OCI-LY1 (cell line): ENCODE measurements at regions not wholly inside any gene's neighbourhood (a gene's known extent, or its start where the extent isn't known, plus 50 kb on each side); places are given as distances from the start of the nearest gene placed in this dataset.

Source experiments
- H2AFZ ChIP-seq: fragments of 200-600 bp; sonication (generic), shearing (Covaris generic); 2 replicates; pipeline ENCODE4 v1.6.0; 2014; ENCODE audit warnings: antibody characterized with exemption, mild to moderate bottlenecking, low read length
- H3F3A ChIP-seq: fragments of 200-600 bp; sonication (generic), shearing (Covaris generic); 2 replicates; pipeline ENCODE4 v1.6.0; 2014; ENCODE audit warnings: mild to moderate bottlenecking, antibody characterized with exemption, low read length, moderate library complexity; ENCODE audit not compliant: insufficient read depth
- H3K27ac ChIP-seq: fragments of 200-600 bp; sonication (generic); 2 replicates; pipeline ENCODE4 v1.5.1; 2014; ENCODE audit warnings: low read length, mixed run types, mild to moderate bottlenecking, low read depth; ENCODE audit not compliant: poor library complexity, severe bottlenecking
- H3K27me3 ChIP-seq: fragments of 200-600 bp; sonication (generic); 2 replicates; pipeline ENCODE4 v1.6.0; 2014; ENCODE audit warnings: antibody characterized with exemption, mild to moderate bottlenecking, low read length, moderate library complexity; ENCODE audit not compliant: insufficient read depth
- H3K36me3 ChIP-seq: fragments of 200-600 bp; sonication (generic); 2 replicates; pipeline ENCODE4 v1.6.1; 2014; ENCODE audit warnings: mild to moderate bottlenecking, antibody characterized with exemption, low read length, moderate library complexity, mixed read lengths; ENCODE audit not compliant: insufficient read depth
- H3K4me1 ChIP-seq: fragments of 200-600 bp; sonication (generic); 2 replicates; pipeline ENCODE4 v1.5.1; 2014; ENCODE audit warnings: mild to moderate bottlenecking, low read length, moderate library complexity; ENCODE audit not compliant: insufficient read depth, severe bottlenecking
- H3K4me2 ChIP-seq: fragments of 200-600 bp; sonication (generic), shearing (Covaris generic); 2 replicates; pipeline ENCODE4 v1.6.1; 2014; ENCODE audit warnings: low read length
- H3K4me3 ChIP-seq: fragments of 200-600 bp; sonication (generic); 2 replicates; pipeline ENCODE4 v1.5.1; 2014; ENCODE audit warnings: low read length, low read depth, mild to moderate bottlenecking, mixed read lengths; ENCODE audit not compliant: poor library complexity, severe bottlenecking
- H3K79me2 ChIP-seq: fragments of 200-600 bp; shearing (Covaris generic); 2 replicates; pipeline ENCODE4 v1.6.1; 2016; ENCODE audit warnings: mixed run types, low read length, mixed read lengths; ENCODE audit not compliant: insufficient read depth
- H3K9ac ChIP-seq: fragments of 200-600 bp; sonication (generic), shearing (Covaris generic); 2 replicates; pipeline ENCODE4 v1.6.1; 2014; ENCODE audit warnings: mild to moderate bottlenecking, low read length, mixed read lengths
- H3K9me2 ChIP-seq: fragments of 200-600 bp; sonication (generic), shearing (Covaris generic); 2 replicates; pipeline ENCODE4 v1.6.1; 2014; ENCODE audit warnings: low read depth, mild to moderate bottlenecking, low read length, mixed read lengths
- H3K9me3 ChIP-seq: fragments of 200-600 bp; shearing (Covaris generic); 2 replicates; pipeline ENCODE4 v1.6.1; 2014; ENCODE audit warnings: low read length, mixed read lengths
- H4K20me1 ChIP-seq: fragments of 200-600 bp; sonication (generic), shearing (Covaris generic); 2 replicates; pipeline ENCODE4 v1.6.0; 2016; ENCODE audit warnings: mild to moderate bottlenecking, low read length; ENCODE audit not compliant: insufficient read depth
- EZH2 ChIP-seq: fragments of 200-600 bp; sonication (generic), shearing (Covaris generic); IDR thresholded peaks from 2 replicates; pipeline ENCODE4 v1.8.0; 2017; ENCODE audit warnings: borderline replicate concordance, mixed run types, mild to moderate bottlenecking, antibody characterized with exemption, low read length, moderate library complexity, mixed read lengths
- TF ChIP-seq, protein P1 (sequence below): fragments of 200-600 bp; sonication (generic), shearing (Covaris generic); IDR thresholded peaks from 2 replicates; pipeline ENCODE4 v1.5.1; 2017; ENCODE audit warnings: mild to moderate bottlenecking, antibody characterized with exemption, low read length, moderate library complexity, mixed read lengths

DNA sequence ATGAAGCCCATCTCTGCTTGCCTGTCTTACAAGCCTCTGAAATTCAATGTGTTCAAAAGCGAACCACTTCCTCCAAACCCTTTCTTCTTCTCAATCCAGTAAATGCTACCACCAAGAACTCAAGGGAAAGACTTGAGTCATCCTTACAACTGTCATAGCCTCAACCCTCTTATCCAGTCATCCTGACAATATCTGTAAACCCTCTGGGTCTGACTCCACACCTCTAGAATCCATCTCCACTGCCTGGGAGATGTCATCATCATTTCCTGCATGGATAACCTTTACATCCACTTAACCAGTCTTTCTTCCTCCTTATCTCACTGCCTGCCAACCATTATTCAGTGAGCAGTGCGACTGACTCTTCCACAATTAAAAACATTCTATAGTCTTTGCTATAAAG, 441.1 kb downstream of the SETD4 start:
- H3K4me2 ChIP-seq, result no peak overlapping the region
- no peak overlapping the region for H3K4me3 ChIP-seq
- H2AFZ ChIP-seq, result no peak overlapping the region
- H3K27ac ChIP-seq, result no peak overlapping the region
- H3K27me3 ChIP-seq, result no peaks in the 10 kb centered on the region
- H4K20me1 ChIP-seq, result no peaks in the 10 kb centered on the region
- H3K4me1 ChIP-seq, result no peaks in the 10 kb centered on the region
- TF ChIP-seq, protein P1, sequence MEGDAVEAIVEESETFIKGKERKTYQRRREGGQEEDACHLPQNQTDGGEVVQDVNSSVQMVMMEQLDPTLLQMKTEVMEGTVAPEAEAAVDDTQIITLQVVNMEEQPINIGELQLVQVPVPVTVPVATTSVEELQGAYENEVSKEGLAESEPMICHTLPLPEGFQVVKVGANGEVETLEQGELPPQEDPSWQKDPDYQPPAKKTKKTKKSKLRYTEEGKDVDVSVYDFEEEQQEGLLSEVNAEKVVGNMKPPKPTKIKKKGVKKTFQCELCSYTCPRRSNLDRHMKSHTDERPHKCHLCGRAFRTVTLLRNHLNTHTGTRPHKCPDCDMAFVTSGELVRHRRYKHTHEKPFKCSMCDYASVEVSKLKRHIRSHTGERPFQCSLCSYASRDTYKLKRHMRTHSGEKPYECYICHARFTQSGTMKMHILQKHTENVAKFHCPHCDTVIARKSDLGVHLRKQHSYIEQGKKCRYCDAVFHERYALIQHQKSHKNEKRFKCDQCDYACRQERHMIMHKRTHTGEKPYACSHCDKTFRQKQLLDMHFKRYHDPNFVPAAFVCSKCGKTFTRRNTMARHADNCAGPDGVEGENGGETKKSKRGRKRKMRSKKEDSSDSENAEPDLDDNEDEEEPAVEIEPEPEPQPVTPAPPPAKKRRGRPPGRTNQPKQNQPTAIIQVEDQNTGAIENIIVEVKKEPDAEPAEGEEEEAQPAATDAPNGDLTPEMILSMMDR, result no peak
- TF ChIP-seq EZH2, result no peak
- no peaks in the 10 kb centered on the region for H3K36me3 ChIP-seq
- no peaks in the 10 kb centered on the region for H3K79me2 ChIP-seq
- no peaks in the 10 kb centered on the region for H3F3A ChIP-seq
- H3K9ac ChIP-seq, result no peak overlapping the region
- no peaks in the 10 kb centered on the region for H3K9me3 ChIP-seq
- H3K9me2 ChIP-seq, result no peaks in the 10 kb centered on the region

DNA sequence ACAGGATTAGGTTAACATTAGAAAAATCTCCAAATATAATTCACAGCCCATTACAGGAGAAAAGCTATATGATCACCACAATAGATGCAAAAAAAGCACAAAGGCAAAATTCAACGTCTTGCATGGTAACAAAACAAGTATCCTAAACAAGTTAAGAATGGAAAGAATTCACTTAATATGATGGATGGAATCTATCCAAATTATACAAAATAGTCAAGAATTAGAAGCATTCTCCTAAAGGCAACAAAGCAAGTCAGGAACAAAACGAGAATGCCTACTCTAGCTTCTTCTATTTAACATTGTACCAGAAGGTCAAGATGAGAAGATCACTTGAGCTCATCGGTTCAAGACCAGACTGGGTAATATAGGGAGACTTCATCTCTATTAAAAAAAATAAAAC, 442.8 kb downstream of the SETD4 start:
- Histone ChIP-seq H3K27me3 (no peaks in the 10 kb centered on the region), H3K4me3 (no peak overlapping the region), H3K4me2 (no peak overlapping the region), H3K27ac (no peak overlapping the region), H2AFZ (no peak overlapping the region), H3F3A (no peaks in the 10 kb centered on the region), H3K9me2 (no peaks in the 10 kb centered on the region), H3K79me2 (no peaks in the 10 kb centered on the region), H3K9me3 (no peaks in the 10 kb centered on the region), H3K36me3 (no peaks in the 10 kb centered on the region), H3K4me1 (no peaks in the 10 kb centered on the region), H4K20me1 (no peaks in the 10 kb centered on the region), H3K9ac (no peak overlapping the region)
- TF ChIP-seq EZH2, result no peak
- TF ChIP-seq, protein P1, result no peak

DNA sequence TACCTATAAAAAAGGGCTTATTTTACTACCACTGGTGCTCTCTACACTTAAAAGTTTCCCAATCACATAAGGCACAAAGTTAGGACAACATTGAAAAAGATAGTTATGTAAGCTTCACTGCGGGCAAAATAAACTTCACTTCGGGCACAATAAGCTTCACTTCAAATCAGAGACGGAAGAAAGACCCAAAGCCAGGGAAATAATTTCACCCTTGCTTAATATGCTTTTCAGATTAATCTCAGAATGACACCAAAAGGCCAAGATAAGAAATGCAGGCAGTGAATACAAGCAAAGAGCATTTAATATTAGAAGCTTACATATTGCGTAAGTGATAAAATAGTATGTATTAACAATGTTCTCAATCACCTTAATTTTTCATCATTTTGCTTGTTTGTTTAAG, 444.2 kb downstream of the SETD4 start:
- no peaks in the 10 kb centered on the region for H3K27me3 ChIP-seq
- no peaks in the 10 kb centered on the region for H3F3A ChIP-seq
- TF ChIP-seq, protein P1, result peak; percentile 49; the same call in 1 of the 2 replicates
- TF ChIP-seq EZH2, result no peak
- no peaks in the 10 kb centered on the region for H3K4me1 ChIP-seq
- no peak overlapping the region for H2AFZ ChIP-seq
- H3K4me3 ChIP-seq, result no peak overlapping the region
- H3K9me3 ChIP-seq, result no peaks in the 10 kb centered on the region
- H3K79me2 ChIP-seq, result no peaks in the 10 kb centered on the region
- no peak overlapping the region for H3K27ac ChIP-seq
- H3K9ac ChIP-seq, result no peak overlapping the region
- H4K20me1 ChIP-seq, result no peaks in the 10 kb centered on the region
- H3K9me2 ChIP-seq, result no peaks in the 10 kb centered on the region
- H3K36me3 ChIP-seq, result no peaks in the 10 kb centered on the region
- H3K4me2 ChIP-seq, result no peak overlapping the region
